H9 (cell line): ENCODE measurements at regions not wholly inside any gene's neighbourhood (a gene's known extent, or its start where the extent isn't known, plus 50 kb on each side); places are given as distances from the start of the nearest gene placed in this dataset.

Experiments used
- DNase-seq: peaks from one replicate; pipeline ENCODE4 v3.0.0-alpha.2; 2017
- H2AFZ ChIP-seq: one replicate; pipeline ENCODE4 v1.6.1; 2013; ENCODE audit warnings: mild to moderate bottlenecking, low read length, control low read depth, moderate library complexity
- H2AK5ac ChIP-seq: 2 replicates; pipeline ENCODE4 v1.6.1; 2013; ENCODE audit warnings: low read length, control low read depth, mixed read lengths; ENCODE audit not compliant: insufficient read length
- H2BK120ac ChIP-seq: one replicate; pipeline ENCODE4 v1.6.1; 2013; ENCODE audit warnings: low read depth, mild to moderate bottlenecking, low read length, control low read depth, inconsistent platforms; ENCODE audit not compliant: poor library complexity, severe bottlenecking
- H2BK12ac ChIP-seq: 2 replicates; pipeline ENCODE4 v1.6.1; 2013; ENCODE audit warnings: low read length, control low read depth, mixed read lengths, low read depth; ENCODE audit not compliant: insufficient read length
- H2BK15ac ChIP-seq: 2 replicates; pipeline ENCODE4 v1.6.1; 2013; ENCODE audit warnings: low read depth, low read length, control low read depth
- H2BK20ac ChIP-seq: one replicate; pipeline ENCODE4 v1.6.1; 2013; ENCODE audit warnings: low read depth, mild to moderate bottlenecking, low read length, control low read depth, inconsistent platforms; ENCODE audit not compliant: poor library complexity, severe bottlenecking
- H2BK5ac ChIP-seq: 2 replicates; pipeline ENCODE4 v1.6.1; 2013; ENCODE audit warnings: low read length, control low read depth, mixed read lengths; ENCODE audit not compliant: insufficient read length
- H3K14ac ChIP-seq: 2 replicates; pipeline ENCODE4 v1.6.1; 2013; ENCODE audit warnings: low read length, control low read depth; ENCODE audit not compliant: insufficient read depth
- H3K18ac ChIP-seq: 2 replicates; pipeline ENCODE4 v1.6.1; 2013; ENCODE audit warnings: low read depth, mild to moderate bottlenecking, mixed read lengths, low read length, control low read depth; ENCODE audit not compliant: insufficient read length
- H3K23ac ChIP-seq: 2 replicates; pipeline ENCODE4 v1.6.1; 2013; ENCODE audit warnings: low read length, control low read depth, mixed read lengths, low read depth; ENCODE audit not compliant: insufficient read length
- H3K23me2 ChIP-seq: 2 replicates; pipeline ENCODE4 v1.6.1; 2013; ENCODE audit warnings: low read depth, mild to moderate bottlenecking, mixed read lengths, low read length, control low read depth; ENCODE audit not compliant: insufficient read length, poor library complexity, severe bottlenecking
- H3K27ac ChIP-seq: 2 replicates; pipeline ENCODE4 v1.5.1; 2013; ENCODE audit warnings: low read length, control low read depth, mixed read lengths, low read depth; ENCODE audit not compliant: insufficient read length
- H3K27me3 ChIP-seq: 2 replicates; pipeline ENCODE4 v1.6.1; 2013; ENCODE audit warnings: low read length, control low read depth, inconsistent platforms; ENCODE audit not compliant: insufficient read depth
- H3K4ac ChIP-seq: 2 replicates; pipeline ENCODE4 v1.6.1; 2013; ENCODE audit warnings: low read depth, mild to moderate bottlenecking, control low read depth, inconsistent platforms, low read length, moderate library complexity
- H3K4me1 ChIP-seq: 2 replicates; pipeline ENCODE4 v1.6.1; 2013; ENCODE audit warnings: low read length, control low read depth, inconsistent platforms; ENCODE audit not compliant: insufficient read depth
- H3K4me2 ChIP-seq: 2 replicates; pipeline ENCODE4 v1.6.1; 2013; ENCODE audit warnings: low read length, control low read depth, mixed read lengths; ENCODE audit not compliant: insufficient read length, insufficient read depth
- H3K56ac ChIP-seq: 2 replicates; pipeline ENCODE4 v1.6.1; 2013; ENCODE audit warnings: low read depth, mild to moderate bottlenecking, mixed read lengths, low read length, control low read depth; ENCODE audit not compliant: insufficient read length
- H3K79me1 ChIP-seq: 2 replicates; pipeline ENCODE4 v1.6.1; 2013; ENCODE audit warnings: low read depth, mild to moderate bottlenecking, moderate library complexity, low read length, control low read depth, inconsistent platforms; ENCODE audit not compliant: insufficient read depth, poor library complexity, severe bottlenecking
- H3K79me2 ChIP-seq: 2 replicates; pipeline ENCODE4 v1.6.1; 2013; ENCODE audit warnings: low read length, control low read depth, inconsistent platforms; ENCODE audit not compliant: insufficient read depth
- H3K9ac ChIP-seq: 2 replicates; pipeline ENCODE4 v1.6.1; 2013; ENCODE audit warnings: low read length, control low read depth, mixed read lengths; ENCODE audit not compliant: insufficient read length; ENCODE audit errors: extremely low read depth
- H3K9me3 ChIP-seq: one replicate; pipeline ENCODE4 v1.6.1; 2013; ENCODE audit warnings: low read depth, low read length, inconsistent platforms; ENCODE audit not compliant: control insufficient read depth
- H3T11ph ChIP-seq: one replicate; pipeline ENCODE4 v1.6.1; 2013; ENCODE audit warnings: mild to moderate bottlenecking, low read length, control low read depth, inconsistent platforms
- H4K20me1 ChIP-seq: one replicate; pipeline ENCODE4 v1.6.1; 2013; ENCODE audit not compliant: control insufficient read depth, insufficient read length, insufficient read depth
- H4K5ac ChIP-seq: 2 replicates; pipeline ENCODE4 v1.6.1; 2013; ENCODE audit warnings: low read depth, mild to moderate bottlenecking, mixed read lengths, low read length, control low read depth; ENCODE audit not compliant: insufficient read length
- H4K8ac ChIP-seq: replicated peaks from 2 replicates; pipeline ENCODE4 v1.6.1; 2013; ENCODE audit warnings: low read length, control low read depth, mixed read lengths, low read depth; ENCODE audit not compliant: insufficient read length
- H4K91ac ChIP-seq: 2 replicates; pipeline ENCODE4 v1.6.1; 2013; ENCODE audit warnings: low read depth, mild to moderate bottlenecking, moderate library complexity, mixed read lengths, low read length, control low read depth; ENCODE audit not compliant: insufficient read length
- H3K27ac Mint-ChIP-seq, 3 experiments: 2 replicates in 2 of 3; 3 replicates in 1 of 3; pipeline ENCODE4 v1.8.0; 2020 to 2021; ENCODE audit warnings: mixed read lengths in 3 of 3, mild to moderate bottlenecking in 1 of 3, moderate library complexity in 1 of 3
- H3K27me3 Mint-ChIP-seq: 2 replicates; pipeline ENCODE4 v1.8.0; 2021; ENCODE audit warnings: low read depth, mild to moderate bottlenecking, moderate library complexity, mixed read lengths
- H3K36me3 Mint-ChIP-seq, 3 experiments: 2 replicates in 2 of 3; 3 replicates in 1 of 3; pipeline ENCODE4 v1.8.0; 2020 to 2021; ENCODE audit warnings: low read depth in 3 of 3, mixed read lengths in 3 of 3; ENCODE audit not compliant: insufficient read depth in 1 of 3
- H3K4me1 Mint-ChIP-seq, 2 experiments: 2 replicates each; pipeline ENCODE4 v1.8.0; 2020; ENCODE audit warnings: mixed read lengths in 2 of 2
- H3K4me3 Mint-ChIP-seq, 2 experiments: 2 replicates in 1 of 2; 3 replicates in 1 of 2; pipeline ENCODE4 v1.8.0; 2020 to 2021; ENCODE audit warnings: mild to moderate bottlenecking in 2 of 2, mixed read lengths in 2 of 2, moderate library complexity in 1 of 2
- H3K9me3 Mint-ChIP-seq, 2 experiments: 2 replicates in 1 of 2; 3 replicates in 1 of 2; pipeline ENCODE4 v1.8.0; 2020; ENCODE audit warnings: mild to moderate bottlenecking in 2 of 2, mixed read lengths in 2 of 2, moderate library complexity in 1 of 2
- CTCF ChIP-seq: fragments of 200-600 bp; sonication (generic); conservative IDR thresholded peaks from 3 replicates; pipeline ENCODE4 v1.8.0; 2021; ENCODE audit warnings: antibody characterized with exemption, mild to moderate bottlenecking
- WGBS: extraction: QIAGEN DNeasy Blood & Tissue Kit; methylation state at CpG from one replicate; pipeline ENCODE4 v1.1.7; 2013; ENCODE audit warnings: missing lambda C conversion rate, low lambda C conversion rate, mixed read lengths; ENCODE audit not compliant: insufficient read length; ENCODE audit errors: extremely low coverage; 5-methylcytosine and 5-hydroxymethylcytosine counted together

DNA sequence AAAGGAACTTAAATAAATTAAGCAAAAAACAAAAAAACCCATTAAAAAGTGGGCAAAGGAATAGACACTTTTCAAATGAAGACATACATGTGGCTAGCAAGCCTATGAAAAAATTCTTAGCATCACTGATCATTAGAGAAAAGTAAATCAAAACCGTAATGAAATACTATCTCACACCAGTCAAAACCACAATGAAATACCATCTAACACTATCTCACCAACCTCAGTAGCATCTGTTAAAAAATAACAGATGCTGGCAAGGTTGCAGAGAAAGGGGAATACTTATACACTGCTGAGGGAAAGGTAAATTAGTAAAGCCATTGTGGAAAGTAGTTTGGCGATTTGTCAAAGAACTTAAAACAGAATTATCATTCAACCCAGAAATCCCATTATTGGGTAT is 381.1 kb downstream of the FLRT2 start:
- no peak overlapping the region for H2BK15ac ChIP-seq
- no peaks in the 10 kb centered on the region for H3K9me3 ChIP-seq
- no peak overlapping the region for H2BK20ac ChIP-seq
- no peak overlapping the region for H3K56ac ChIP-seq
- no peak overlapping the region for H3K4me2 ChIP-seq
- H2BK120ac ChIP-seq: no peak overlapping the region
- H2BK12ac ChIP-seq: no peak overlapping the region
- no peak overlapping the region for H2AFZ ChIP-seq
- H4K91ac ChIP-seq: no peak overlapping the region
- H3K4me3 Mint-ChIP-seq: no peak overlapping the region
- no peak overlapping the region for H3K18ac ChIP-seq
- peaks cover 17 to 18% of the 10 kb centered on the region in 2 experiments for H3K4me1 Mint-ChIP-seq
- H3K79me2 ChIP-seq: no peaks in the 10 kb centered on the region
- no peak overlapping the region for H3T11ph ChIP-seq
- H3K27me3 ChIP-seq: no peaks in the 10 kb centered on the region
- H2BK5ac ChIP-seq: no peak overlapping the region
- no peak overlapping the region for H3K9ac ChIP-seq
- no peak overlapping the region for H3K23ac ChIP-seq
- H3K27me3 Mint-ChIP-seq: no peaks in the 10 kb centered on the region
- no peak overlapping the region for H3K14ac ChIP-seq
- H3K27ac ChIP-seq: no peak overlapping the region
- peaks cover 0 to 4% (median 3%) of the 10 kb centered on the region in 3 experiments; a peak in 3 of 7 replicates for H3K36me3 Mint-ChIP-seq
- H4K5ac ChIP-seq: no peak overlapping the region
- no CpG with 5 or more reads among the region's 2 CpGs for WGBS
- no peaks in the 10 kb centered on the region for H3K23me2 ChIP-seq
- H4K20me1 ChIP-seq: no peaks in the 10 kb centered on the region
- no peak overlapping the region for H4K8ac ChIP-seq
- H3K4me1 ChIP-seq: no peaks in the 10 kb centered on the region
- H3K79me1 ChIP-seq: no peaks in the 10 kb centered on the region
- no peak overlapping the region for H3K4ac ChIP-seq
- peaks cover 0 to 8% of the 10 kb centered on the region in 2 experiments; a peak in 3 of 5 replicates for H3K9me3 Mint-ChIP-seq
- H3K27ac Mint-ChIP-seq: no peak overlapping the region
- H2AK5ac ChIP-seq: no peak overlapping the region
- TF ChIP-seq CTCF: no peak
- no peak for DNase-seq
